ENCODE measurements at regions not wholly inside any gene's neighbourhood (a gene's known extent, or its start where the extent isn't known, plus 50 kb on each side); places are given as distances from the start of the nearest gene placed in this dataset.

GRCh38 chr7:86226191-86226590 lies 417.5 kb upstream of the GRM3 start:
- intact Hi-C loops (cut with DNase I), result no loop called here
- DNase-seq, result no peak

GRCh38 chr7:86222806-86223205 lies 420.9 kb upstream of the GRM3 start:
- no peak for DNase-seq
- intact Hi-C loops (cut with DNase I), result no loop called here

GRCh38 chr7:86214734-86215133 lies 429.0 kb upstream of the GRM3 start:
- DNase-seq, result no peak
- intact Hi-C loops (cut with DNase I), result no loop called here

- intact Hi-C loops (cut with DNase I), result no loop called here
- no peak for DNase-seq
These were observed 430.7 kb upstream of the GRM3 start for GRCh38 chr7:86212976-86213375.

- DNase-seq, result no peak
- intact Hi-C loops (cut with DNase I), result no loop called here
These were observed 434.7 kb upstream of the GRM3 start for GRCh38 chr7:86209036-86209435.

GRCh38 chr7:86207740-86208139 lies 436.0 kb upstream of the GRM3 start:
- no peak for DNase-seq
- intact Hi-C loops (cut with DNase I), result no loop called here

GRCh38 chr7:86202833-86203232 lies 440.9 kb upstream of the GRM3 start:
- intact Hi-C loops (cut with DNase I), result no loop called here
- no peak for DNase-seq

GRCh38 chr7:86201767-86202166 lies 441.9 kb upstream of the GRM3 start:
- intact Hi-C loops (cut with DNase I), result no loop called here
- DNase-seq, result no peak

- no peak for DNase-seq
These were observed 443.7 kb upstream of the GRM3 start for GRCh38 chr7:86199881-86200614.

GRCh38 chr7:86190351-86190750 lies 453.4 kb upstream of the GRM3 start:
- intact Hi-C loops (cut with DNase I), result no loop called here
- no peak for DNase-seq

More at GRCh38 chr7:86199881-86200614, 443.7 kb upstream of the GRM3 start:
- intact Hi-C loops (cut with DNase I), result no loop called here

GRCh38 chr7:86181474-86181873 lies 462.2 kb upstream of the GRM3 start:
- no peak for DNase-seq
- intact Hi-C loops (cut with DNase I), result no loop called here

- DNase-seq, result no peak
These were observed 478.9 kb upstream of the GRM3 start for GRCh38 chr7:86164827-86165226.

GRCh38 chr7:86158111-86158510 lies 485.6 kb upstream of the GRM3 start:
- intact Hi-C loops (cut with DNase I), result no loop called here
- no peak for DNase-seq

More at GRCh38 chr7:86164827-86165226, 478.9 kb upstream of the GRM3 start:
- intact Hi-C loops (cut with DNase I), result no loop called here

- no peak for DNase-seq
- intact Hi-C loops (cut with DNase I), result no loop called here
These were observed 488.1 kb upstream of the GRM3 start for GRCh38 chr7:86155623-86156022.

GRCh38 chr7:86152926-86153325 lies 490.8 kb upstream of the GRM3 start:
- intact Hi-C loops (cut with DNase I), result no loop called here
- DNase-seq, result no peak

GRCh38 chr7:86149024-86149665 lies 494.6 kb upstream of the GRM3 start:
- intact Hi-C loops (cut with DNase I), result no loop called here
- DNase-seq, result no peak

- intact Hi-C loops (cut with DNase I), result no loop called here
- DNase-seq, result no peak
These were observed 495.2 kb upstream of the GRM3 start for GRCh38 chr7:86148501-86148900.

GRCh38 chr7:86137343-86137742 lies 506.4 kb upstream of the GRM3 start:
- no peak for DNase-seq
- intact Hi-C loops (cut with DNase I), result no loop called here

GRCh38 chr7:86130268-86130667 lies 513.4 kb upstream of the GRM3 start:
- intact Hi-C loops (cut with DNase I), result no loop called here

GRCh38 chr7:86123476-86123875 lies 520.2 kb upstream of the GRM3 start:
- DNase-seq, result no peak
- intact Hi-C loops (cut with DNase I), result no loop called here

More at GRCh38 chr7:86130268-86130667, 513.4 kb upstream of the GRM3 start:
- DNase-seq, result no peak

GRCh38 chr7:86094166-86094669 lies 549.5 kb upstream of the GRM3 start:
- intact Hi-C loops (cut with DNase I), result no loop called here
- no peak for DNase-seq

All from head of caudate nucleus (tissue), 42 donors.